ENCODE measurements at regions not wholly inside any gene's neighbourhood (a gene's known extent, or its start where the extent isn't known, plus 50 kb on each side); places are given as distances from the start of the nearest gene placed in this dataset.

DNA sequence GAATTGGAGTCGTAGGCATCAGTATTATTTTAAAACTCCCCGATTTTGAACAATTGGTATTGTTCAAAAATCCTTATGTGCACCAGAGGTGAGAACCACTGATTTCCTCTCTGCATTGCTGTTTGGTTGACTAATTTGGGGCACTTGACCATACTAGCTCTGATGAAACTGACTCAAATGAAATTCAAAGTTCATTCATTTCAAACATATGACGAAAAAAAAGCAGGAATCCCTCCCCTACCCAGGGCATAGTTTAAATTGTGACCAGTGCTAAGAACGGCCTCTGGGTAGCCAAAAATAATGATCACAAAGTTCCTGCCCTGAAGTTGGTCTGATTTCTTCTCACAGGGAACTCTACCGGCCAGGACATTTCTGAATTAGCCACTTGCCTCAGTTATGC is 75.7 kb upstream of the EGFL6 start (continued):
- TF ChIP-seq YY1 (IDR thresholded peaks at IDR 0.05; ENCODE audit: extremely low read depth, insufficient replicate concordance, low read depth, low read length) (no peak), SRF (IDR thresholded peaks at IDR 0.05; ENCODE audit: low read depth) (no peak), CEBPB (IDR thresholded peaks at IDR 0.05; ENCODE audit: low read depth) (no peak), ZFX (IDR thresholded peaks at IDR 0.05) (no peak), JUND (IDR thresholded peaks at IDR 0.05) (no peak)

DNA sequence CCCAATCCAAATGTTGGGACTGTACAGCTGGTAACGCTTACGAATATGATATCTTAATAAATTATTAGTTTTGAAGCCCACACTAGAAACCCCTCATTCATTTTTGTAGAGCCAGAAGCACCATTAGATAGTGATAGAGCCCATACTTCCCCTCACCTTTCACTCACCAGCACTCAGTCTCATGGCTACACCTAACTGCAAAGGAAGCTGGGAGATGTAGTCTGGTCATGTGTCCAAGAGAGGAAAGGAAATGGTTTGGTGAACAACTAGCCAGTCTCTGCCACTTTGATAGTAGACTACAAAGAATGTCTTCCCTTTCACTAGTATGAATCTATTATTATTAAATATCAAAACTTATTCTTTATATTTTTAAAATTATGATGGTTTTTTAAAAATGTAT is 77.1 kb upstream of the EGFL6 start:
- ChIA-PET CTCF (no interaction called here), RAD21 (ENCODE audit: low non-redundant PET in 1 of 2, low total read pairs in 2 of 2, uncharacterized antibody in 2 of 2, unreplicated experiment in 2 of 2) (no interaction called here), POLR2A (no interaction called here)
- no peak overlapping the region for H3K4me3 ChIP-seq (replicated peaks in 1 of 2; ENCODE audit: low read depth in 1 of 2, low read length in 2 of 2)
- H3K9me3 ChIP-seq (ENCODE audit: control insufficient read depth in 1 of 2, insufficient read depth in 1 of 2, low read depth in 1 of 2, low read length in 2 of 2) = no peaks in the 10 kb centered on the region
- no TSS peak for BruUV-seq (replicated peaks)
- H3K27ac ChIP-seq (ENCODE audit: low read depth, low read length) = no peak overlapping the region
- no peaks in the 10 kb centered on the region for H4K20me1 ChIP-seq (ENCODE audit: insufficient read depth)
- H3K36me3 ChIP-seq (ENCODE audit: control insufficient read depth in 1 of 2, insufficient read depth in 2 of 2, low read length in 2 of 2) = no peaks in the 10 kb centered on the region
- no peaks in the 10 kb centered on the region for H3K9me2 ChIP-seq (ENCODE audit: insufficient read depth)
- DNase-seq (ENCODE audit: low read depth, low spot score) = no peak
- H3K4me1 ChIP-seq (ENCODE audit: control insufficient read depth in 1 of 2, insufficient read depth in 2 of 2, low read length in 2 of 2) = peaks cover 3 to 19% of the 10 kb centered on the region in 2 experiments; a peak in 3 of 4 replicates
- no peaks in the 10 kb centered on the region for H3K27me3 ChIP-seq (ENCODE audit: insufficient read depth, low read length)
- intact Hi-C loops (cut with micrococcal nuclease) = no loop called here
- H2AFZ ChIP-seq (ENCODE audit: low read depth, low read length, poor library complexity, severe bottlenecking) = no peak overlapping the region
- no peaks in the 10 kb centered on the region for H3K79me2 ChIP-seq (ENCODE audit: insufficient read depth, low read length)
- H3K4me2 ChIP-seq (ENCODE audit: low read length) = no peak overlapping the region
- no peak overlapping the region for H3K9ac ChIP-seq (ENCODE audit: low read length)
- no peak for TF ChIP-seq POLR2A (IDR thresholded peaks at IDR 0.05; ENCODE audit: borderline replicate concordance, extremely low read depth, insufficient read depth, insufficient read length)
- no peak for TF ChIP-seq CBX3 (IDR thresholded peaks at IDR 0.05; ENCODE audit: low read depth)
- no peak for TF ChIP-seq EZH2phosphoT487 (IDR thresholded peaks at IDR 0.05; ENCODE audit: borderline replicate concordance)
- no peak for TF ChIP-seq MAX (IDR thresholded peaks at IDR 0.05)
- TF ChIP-seq ZNF274 (IDR thresholded peaks at IDR 0.05; ENCODE audit: low read depth, low read length) = no peak
- TF ChIP-seq EZH2 (IDR thresholded peaks at IDR 0.05) = no peak
- no peak for TF ChIP-seq RAD21 (IDR thresholded peaks at IDR 0.05; ENCODE audit: low read depth)
- TF ChIP-seq, protein P1, sequence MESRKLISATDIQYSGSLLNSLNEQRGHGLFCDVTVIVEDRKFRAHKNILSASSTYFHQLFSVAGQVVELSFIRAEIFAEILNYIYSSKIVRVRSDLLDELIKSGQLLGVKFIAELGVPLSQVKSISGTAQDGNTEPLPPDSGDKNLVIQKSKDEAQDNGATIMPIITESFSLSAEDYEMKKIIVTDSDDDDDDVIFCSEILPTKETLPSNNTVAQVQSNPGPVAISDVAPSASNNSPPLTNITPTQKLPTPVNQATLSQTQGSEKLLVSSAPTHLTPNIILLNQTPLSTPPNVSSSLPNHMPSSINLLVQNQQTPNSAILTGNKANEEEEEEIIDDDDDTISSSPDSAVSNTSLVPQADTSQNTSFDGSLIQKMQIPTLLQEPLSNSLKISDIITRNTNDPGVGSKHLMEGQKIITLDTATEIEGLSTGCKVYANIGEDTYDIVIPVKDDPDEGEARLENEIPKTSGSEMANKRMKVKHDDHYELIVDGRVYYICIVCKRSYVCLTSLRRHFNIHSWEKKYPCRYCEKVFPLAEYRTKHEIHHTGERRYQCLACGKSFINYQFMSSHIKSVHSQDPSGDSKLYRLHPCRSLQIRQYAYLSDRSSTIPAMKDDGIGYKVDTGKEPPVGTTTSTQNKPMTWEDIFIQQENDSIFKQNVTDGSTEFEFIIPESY (IDR thresholded peaks at IDR 0.05; ENCODE audit: extremely low read depth, insufficient replicate concordance, low read length) = no peak
- no peak for TF ChIP-seq YY1 (IDR thresholded peaks at IDR 0.05; ENCODE audit: extremely low read depth, insufficient replicate concordance, low read depth, low read length)
- no peak for TF ChIP-seq FOSL1 (IDR thresholded peaks at IDR 0.05; ENCODE audit: low read depth)
- TF ChIP-seq JUND (IDR thresholded peaks at IDR 0.05) = no peak
- TF ChIP-seq SIN3A (IDR thresholded peaks at IDR 0.05; ENCODE audit: low read depth) = no peak
- TF ChIP-seq ELF1 (IDR thresholded peaks at IDR 0.05; ENCODE audit: borderline replicate concordance, low read depth) = no peak
- no peak for TF ChIP-seq CEBPB (IDR thresholded peaks at IDR 0.05; ENCODE audit: low read depth)
- TF ChIP-seq, protein P2, sequence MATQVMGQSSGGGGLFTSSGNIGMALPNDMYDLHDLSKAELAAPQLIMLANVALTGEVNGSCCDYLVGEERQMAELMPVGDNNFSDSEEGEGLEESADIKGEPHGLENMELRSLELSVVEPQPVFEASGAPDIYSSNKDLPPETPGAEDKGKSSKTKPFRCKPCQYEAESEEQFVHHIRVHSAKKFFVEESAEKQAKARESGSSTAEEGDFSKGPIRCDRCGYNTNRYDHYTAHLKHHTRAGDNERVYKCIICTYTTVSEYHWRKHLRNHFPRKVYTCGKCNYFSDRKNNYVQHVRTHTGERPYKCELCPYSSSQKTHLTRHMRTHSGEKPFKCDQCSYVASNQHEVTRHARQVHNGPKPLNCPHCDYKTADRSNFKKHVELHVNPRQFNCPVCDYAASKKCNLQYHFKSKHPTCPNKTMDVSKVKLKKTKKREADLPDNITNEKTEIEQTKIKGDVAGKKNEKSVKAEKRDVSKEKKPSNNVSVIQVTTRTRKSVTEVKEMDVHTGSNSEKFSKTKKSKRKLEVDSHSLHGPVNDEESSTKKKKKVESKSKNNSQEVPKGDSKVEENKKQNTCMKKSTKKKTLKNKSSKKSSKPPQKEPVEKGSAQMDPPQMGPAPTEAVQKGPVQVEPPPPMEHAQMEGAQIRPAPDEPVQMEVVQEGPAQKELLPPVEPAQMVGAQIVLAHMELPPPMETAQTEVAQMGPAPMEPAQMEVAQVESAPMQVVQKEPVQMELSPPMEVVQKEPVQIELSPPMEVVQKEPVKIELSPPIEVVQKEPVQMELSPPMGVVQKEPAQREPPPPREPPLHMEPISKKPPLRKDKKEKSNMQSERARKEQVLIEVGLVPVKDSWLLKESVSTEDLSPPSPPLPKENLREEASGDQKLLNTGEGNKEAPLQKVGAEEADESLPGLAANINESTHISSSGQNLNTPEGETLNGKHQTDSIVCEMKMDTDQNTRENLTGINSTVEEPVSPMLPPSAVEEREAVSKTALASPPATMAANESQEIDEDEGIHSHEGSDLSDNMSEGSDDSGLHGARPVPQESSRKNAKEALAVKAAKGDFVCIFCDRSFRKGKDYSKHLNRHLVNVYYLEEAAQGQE (IDR thresholded peaks at IDR 0.05; ENCODE audit: low read depth) = no peak
- no peak for TF ChIP-seq EGR1 (IDR thresholded peaks at IDR 0.05; ENCODE audit: low read depth)
- TF ChIP-seq ZFX (IDR thresholded peaks at IDR 0.05) = no peak
- TF ChIP-seq SP1 (IDR thresholded peaks at IDR 0.05; ENCODE audit: low read depth) = no peak
- no peak for TF ChIP-seq SRF (IDR thresholded peaks at IDR 0.05; ENCODE audit: low read depth)
- TF ChIP-seq TCF7L2 (IDR thresholded peaks at IDR 0.05; ENCODE audit: borderline replicate concordance, extremely low read depth, insufficient read depth, insufficient read length) = no peak
- no peak for ATAC-seq
